GM18868 (cell line): ENCODE measurements at regions not wholly inside any gene's neighbourhood (a gene's known extent, or its start where the extent isn't known, plus 50 kb on each side); places are given as distances from the start of the nearest gene placed in this dataset.

Experiments used
- ATAC-seq: cut with Tn5 transposase; IDR thresholded peaks from one replicate; pipeline ENCODE4 v1.9.1; 2021; ENCODE audit warnings: mild to moderate bottlenecking, moderate library complexity; ENCODE audit not compliant: unreplicated experiment

DNA sequence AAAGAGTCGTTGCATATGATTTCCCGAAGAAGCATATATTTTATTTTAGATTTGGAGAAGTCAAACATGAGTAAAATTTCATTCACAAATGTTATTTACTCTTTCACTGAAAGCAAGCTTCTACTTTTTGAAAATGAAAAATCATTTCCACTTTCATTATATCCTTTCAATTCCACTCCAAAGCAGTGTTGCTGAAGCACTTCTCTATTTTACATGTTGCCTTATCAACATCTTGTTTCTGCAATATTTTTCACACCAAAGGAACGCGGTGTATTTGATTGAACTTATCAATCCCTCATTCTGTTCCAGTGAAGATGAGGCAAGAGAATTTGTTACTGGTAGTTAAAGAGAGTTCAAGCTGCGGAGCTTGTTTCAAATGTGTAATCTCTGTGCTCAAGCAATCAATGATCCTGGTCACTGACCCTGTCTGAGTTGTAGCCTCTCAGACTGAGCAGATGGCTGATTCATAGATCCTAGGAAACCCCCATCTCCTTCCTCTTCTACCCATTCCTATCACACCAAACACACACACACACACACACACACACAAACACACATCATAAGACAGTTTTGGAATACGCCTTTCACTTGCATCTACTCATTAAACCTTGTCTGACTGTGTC is 236.2 kb upstream of the FLRT2 start:
- no peak for ATAC-seq

DNA sequence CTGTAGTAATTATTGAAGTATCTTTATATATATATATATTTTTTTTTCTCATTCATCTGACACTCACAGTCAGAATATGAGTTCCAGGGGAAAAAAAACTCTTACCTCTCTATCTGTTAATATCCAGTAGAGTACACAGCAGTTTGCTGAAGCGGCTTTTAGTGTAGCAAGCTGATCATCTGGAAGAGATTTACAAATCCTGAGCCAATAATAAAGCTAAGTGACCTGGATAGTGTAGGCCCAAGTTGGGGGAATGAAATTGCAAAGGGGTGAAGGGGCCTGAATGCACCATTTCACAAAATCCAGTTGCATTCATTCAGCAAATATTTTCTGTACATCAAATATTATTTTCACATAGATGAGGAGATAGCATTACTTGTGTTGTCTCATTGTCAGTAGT is 234.6 kb upstream of the FLRT2 start:
- no peak for ATAC-seq

DNA sequence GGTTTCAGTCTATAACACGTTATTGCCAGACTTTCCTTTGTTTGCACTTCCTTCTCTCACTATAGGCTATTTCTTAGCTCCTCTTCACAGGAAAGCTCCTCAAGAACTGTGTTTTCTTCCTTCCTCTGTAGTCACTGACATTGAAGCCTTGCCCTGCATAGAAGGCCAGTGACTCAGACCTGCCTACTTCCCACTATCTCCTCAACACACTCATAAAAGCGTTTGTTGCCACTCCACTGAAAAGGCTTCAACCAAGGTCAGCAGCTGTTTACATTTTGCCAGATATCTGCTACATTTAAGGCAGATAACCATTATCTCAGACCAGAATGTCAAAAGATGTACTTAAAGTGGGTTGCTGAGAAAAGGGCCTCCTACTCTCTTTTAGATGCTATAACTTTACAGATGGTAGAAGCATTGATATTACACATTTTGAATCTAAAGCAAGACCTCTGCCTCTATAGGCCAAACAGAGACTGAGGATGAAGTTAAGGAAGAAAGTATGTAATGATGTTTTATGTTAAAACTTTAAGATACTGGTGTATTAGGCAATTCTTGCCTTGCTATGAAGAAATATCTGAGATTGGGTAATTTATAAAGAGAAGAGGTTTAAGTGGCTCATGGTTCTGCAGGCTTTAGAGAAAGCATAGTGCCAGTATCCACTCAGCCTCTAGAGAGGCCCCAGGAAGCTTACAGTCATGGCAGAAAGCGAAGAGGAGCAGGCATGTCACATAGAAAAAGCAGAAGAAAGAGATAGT is 233.3 kb upstream of the FLRT2 start:
- no peak for ATAC-seq

DNA sequence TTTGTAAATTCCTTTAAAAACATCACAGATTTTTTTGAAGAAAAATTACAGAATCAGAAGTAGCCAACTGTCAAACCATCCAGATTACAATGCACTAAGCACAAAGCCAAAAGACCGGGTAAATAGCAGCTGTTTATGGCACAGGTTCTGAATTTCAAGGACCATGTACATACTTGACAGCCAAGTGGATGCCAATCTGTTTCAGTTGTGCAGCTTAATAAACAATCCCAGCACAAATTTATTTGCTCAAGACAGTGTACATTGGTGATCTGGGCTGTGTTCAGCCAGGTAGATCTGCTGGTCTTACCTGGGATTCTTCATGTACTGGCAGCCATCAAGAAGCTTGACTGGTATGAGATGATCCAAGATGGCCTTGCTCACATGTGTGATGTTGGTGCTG is 229.8 kb upstream of the FLRT2 start:
- no peak for ATAC-seq

DNA sequence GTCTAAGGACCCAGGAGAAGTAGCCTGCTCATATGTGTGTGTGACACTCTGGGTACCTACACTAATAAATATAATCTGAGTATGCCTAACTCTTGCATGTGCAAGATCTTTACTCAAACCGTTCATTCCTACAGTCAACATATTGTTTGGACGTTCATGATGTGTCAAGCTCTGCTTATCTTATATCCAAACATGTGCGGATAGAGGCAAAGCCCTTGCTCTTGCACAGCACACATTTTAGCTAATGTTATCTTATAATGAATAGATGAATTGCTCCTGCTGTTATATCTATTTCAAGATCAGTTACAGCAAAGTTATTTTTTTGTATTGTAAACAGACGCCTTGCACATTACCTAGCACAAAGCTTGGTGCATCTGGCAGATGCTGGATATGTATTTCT is 228.4 kb upstream of the FLRT2 start:
- ATAC-seq: no peak

DNA sequence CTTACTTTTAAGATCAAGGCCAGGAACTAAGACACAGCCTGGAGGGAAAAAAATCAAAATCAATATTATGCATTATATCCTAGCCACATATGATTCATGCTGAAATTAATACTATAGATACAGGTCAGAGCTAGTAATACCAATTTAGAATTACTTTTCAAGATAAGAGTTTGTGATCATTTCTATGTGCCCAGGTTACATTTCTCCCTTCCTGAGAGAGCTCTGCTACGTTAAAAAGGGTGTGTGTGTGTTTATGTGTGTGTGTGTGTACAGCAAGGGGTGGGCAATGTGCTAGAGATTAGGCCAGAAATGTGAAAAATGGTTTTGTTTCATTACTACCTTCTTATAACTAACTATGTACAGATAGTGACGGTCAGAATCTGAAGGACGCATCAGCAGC is 223.9 kb upstream of the FLRT2 start:
- ATAC-seq: no peak

DNA sequence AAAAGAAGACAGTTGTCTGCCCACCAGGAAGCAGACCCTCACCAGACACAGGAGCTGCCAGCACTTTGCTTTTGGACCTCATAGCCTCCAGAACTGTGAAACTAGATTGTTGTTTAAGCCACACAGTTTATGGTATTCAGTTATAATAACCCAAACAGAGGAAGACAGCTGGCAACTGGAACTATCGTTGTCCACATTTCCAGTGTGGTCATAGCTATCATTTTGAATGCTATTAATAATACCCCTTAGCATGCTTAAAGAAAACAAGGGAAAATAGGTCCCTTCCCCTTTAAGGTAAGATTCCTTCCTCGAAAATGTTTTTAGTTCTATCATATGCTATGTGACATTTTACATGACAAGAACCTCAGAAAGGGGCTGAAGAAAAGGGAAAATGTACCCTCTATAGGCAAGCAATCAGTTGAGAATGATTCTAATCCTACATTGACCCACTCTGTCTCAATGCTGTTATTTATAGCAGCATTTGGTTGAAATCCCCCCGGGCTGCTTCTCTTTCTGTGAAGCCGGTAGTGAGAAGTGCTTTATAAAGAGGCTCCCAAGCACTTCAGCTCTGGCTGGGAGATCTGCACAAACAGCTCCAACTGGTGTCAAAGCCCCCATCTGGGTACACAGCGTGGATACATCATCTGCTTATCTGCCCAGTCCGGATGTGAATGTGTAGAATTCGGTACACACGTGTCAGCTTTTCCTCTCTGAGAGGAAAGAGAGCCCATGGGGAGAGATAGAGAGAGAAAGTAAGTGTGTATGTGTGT is 221.2 kb upstream of the FLRT2 start:
- ATAC-seq: no peak

DNA sequence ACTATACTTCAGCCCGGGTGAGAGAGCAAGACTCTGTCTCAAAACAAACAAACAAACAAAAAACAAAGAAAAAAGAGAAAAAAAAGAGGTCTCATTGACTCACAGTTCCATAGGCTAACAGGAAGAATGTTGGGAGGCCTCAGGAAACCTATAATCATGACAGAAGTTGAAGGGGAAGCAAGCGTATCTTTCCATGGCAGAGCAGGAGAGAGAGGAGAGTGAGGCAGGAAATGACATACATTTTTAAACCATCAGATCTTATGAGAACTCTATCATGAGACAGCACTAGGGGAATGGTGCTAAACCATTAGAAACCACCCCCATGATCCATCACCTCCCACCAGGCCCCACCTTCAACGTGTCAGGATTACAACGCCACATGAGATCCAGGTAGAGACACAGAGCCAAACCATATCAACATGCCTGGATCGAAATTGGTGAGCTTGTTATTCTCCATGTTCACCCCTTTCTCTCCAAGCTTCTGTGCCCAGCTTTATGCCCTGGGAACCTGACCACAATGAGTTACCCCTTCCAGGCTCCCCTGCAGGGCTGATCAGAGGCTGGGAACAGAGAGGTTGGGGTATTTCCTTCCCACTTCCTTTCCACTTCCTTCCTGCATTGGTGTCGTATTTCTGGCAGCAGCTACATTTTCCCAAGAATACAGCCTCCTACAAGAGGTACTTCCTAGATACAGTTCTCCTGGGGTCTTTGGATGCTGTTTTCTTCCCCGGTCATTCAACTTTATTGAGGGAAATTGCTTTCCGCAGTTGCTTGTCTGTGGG is 219.3 kb upstream of the FLRT2 start:
- ATAC-seq: no peak

DNA sequence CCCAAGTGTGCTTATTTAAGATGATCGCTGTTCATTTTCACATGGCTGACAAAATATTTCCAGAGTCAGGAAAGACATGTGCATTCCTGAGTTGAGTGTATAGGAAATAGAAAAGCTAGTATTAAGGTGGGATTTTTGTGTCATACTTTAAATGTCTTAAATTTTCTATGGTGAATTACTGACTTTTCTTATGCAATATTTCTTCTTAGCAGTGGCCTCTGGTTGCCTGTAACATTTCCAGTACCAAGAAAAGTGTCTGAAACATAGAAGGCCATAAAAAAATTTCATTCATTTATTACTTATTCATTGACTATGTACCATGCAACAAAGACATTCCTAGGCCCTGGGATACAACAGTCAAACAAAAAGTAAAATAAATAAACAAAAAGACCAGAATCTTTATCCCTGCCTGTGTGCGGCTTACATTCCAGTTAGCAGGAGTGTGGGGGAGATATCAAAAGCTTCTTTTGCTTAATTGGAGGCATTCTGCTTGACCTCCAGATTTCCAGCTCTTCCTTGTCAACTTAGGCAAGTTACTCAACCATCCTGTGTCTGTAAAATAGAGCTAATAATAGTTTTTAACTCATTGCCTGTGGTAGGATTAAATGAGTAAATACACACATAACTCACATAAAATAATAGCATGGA is 216.3 kb upstream of the FLRT2 start:
- no peak for ATAC-seq

DNA sequence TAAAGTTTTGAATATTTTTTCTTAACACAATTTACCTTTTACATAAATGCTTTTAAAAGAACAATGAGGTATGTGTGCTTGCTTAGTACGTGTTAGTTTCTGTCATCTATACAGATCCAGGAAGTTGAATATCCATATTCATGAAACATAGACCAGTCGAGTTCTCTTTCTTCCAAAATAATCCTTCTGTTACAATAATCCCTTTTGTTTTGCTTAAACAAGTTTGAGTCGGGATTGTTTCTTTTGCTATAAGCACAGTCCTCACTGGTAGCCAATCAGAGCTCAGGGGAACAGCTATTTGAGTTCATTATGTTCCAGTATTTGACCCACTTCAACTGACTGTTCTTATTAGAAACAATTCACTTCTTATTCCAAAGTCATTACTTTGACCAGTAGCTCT is 214.7 kb upstream of the FLRT2 start:
- no peak for ATAC-seq

DNA sequence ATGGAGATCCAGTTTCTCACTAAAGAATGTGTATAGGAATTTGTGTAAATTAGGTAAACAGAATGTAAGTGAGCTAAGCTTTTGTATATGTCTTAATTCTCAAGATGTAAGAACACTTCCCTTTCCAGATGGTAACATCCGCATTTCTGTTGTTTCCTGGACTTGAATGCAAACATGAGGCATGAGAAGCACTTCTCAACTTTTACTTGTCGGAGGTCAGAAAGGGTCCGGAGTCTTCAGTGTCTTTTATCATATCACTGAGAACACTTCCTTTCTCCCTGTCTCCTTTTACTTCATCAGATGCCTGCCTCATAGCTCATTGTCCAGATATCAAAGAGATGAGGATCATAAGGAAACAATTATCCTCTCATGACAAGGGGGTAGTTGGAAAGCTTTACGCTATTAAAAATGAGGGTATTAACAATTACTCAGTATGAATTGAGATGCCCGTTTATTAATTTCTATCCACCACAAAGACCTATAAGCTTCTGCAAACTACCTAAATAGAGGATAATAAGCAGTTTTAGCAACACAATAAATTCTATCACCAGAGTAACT is 214.1 kb upstream of the FLRT2 start:
- ATAC-seq: no peak

DNA sequence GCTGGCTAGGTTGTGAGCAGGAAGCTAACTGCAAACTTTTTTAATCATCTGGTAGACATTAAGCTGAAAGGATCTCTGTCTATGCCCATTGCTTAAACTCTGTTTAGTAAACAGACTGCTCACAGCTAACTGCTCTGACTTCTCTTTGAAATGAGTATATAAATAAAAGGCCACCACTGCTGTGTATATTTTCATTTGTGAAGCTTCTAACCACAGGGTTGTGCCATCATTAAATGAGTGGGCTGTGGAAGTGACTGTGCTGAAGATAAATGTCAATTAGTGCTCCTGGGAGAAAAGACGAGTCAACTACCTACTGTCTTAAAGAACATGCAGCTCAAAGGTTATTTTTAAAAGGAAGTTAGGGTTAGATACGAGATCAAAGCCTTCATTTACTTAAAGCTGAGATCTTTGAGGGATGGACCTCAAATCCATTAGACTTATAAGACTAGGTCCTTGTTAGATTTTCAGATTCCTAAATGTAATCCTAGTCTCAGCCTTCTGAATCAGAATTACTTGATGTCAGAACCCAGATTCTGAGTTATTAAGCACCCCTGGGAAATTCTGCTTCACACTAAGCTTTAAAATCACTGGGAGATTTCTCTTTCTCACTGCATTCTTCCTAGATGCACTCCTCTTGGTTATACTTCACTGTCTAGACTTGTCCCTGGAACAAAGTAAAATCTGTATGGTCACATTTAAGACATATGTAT is 213.1 kb upstream of the FLRT2 start:
- no peak for ATAC-seq

DNA sequence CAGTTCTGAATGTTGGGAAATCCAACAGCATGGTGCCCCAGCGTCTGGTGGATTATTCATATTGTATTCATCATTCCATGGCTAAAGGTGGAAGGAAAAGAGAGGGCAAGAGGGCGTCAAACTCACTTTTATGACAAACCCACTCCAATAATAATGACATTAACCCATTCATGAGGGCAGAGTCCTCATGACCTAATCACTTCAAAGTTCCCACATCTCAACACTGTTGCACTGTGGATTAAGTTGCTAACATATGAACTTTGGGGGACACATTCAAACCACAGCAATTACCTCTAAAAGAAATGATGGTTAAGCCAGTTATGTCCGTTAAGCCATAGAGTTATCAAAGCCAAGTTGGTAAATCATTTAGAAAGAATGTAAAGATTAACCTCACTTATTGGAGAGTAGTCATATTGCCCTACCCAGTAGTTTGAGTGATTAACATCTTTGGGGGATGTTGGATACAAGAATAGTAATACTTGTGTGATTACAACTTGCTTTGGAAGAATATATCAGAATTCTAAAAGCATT is 212.4 kb upstream of the FLRT2 start:
- ATAC-seq: no peak

DNA sequence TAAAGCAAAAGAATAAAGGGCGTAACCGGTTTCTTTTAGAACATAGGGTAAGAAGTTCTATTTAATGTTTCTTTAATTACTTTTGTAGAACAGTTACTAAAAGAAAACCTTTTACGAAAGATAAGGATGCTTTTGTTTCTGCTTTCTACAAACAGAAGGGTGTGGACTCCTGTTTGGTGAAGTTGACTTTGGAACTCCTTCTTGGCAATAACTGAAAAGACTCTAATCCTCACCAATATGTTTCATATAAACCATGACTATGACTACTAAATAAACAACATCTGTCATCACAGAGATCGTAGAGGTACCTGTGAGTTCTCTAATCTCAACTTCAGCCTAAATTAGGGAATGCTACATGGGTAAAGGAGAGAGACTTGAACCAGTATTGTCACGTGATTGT is 210.8 kb upstream of the FLRT2 start:
- ATAC-seq: no peak

DNA sequence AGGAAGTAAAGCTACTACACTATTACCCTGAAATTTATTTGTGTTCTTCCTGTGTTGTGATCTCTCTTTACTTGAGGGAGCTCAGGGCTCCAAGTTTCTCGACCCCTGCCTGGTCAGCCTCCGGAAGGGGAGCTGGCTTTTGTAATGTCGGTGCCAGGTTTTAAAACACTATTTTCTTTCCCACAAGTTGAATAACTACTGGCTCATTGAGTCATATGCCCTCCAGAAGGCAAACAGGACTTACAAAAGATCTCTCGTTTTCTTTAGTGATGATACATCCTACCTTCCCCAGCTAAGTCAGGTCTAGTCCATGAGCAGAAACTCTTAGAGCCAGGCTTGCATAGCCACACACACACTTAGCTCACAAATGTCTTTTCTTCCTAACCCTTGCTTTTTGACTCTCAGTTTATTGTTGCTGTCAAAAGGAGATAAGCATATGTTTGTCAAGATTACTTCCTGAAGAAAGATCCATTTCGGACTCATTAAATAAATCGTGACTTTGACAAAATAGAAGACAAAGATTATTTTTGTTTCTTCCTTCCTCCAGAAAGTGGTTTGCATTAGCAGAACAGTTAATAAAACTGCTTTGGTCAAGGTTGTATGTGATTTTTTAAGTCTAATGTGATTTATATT is 209.8 kb upstream of the FLRT2 start:
- ATAC-seq: no peak

DNA sequence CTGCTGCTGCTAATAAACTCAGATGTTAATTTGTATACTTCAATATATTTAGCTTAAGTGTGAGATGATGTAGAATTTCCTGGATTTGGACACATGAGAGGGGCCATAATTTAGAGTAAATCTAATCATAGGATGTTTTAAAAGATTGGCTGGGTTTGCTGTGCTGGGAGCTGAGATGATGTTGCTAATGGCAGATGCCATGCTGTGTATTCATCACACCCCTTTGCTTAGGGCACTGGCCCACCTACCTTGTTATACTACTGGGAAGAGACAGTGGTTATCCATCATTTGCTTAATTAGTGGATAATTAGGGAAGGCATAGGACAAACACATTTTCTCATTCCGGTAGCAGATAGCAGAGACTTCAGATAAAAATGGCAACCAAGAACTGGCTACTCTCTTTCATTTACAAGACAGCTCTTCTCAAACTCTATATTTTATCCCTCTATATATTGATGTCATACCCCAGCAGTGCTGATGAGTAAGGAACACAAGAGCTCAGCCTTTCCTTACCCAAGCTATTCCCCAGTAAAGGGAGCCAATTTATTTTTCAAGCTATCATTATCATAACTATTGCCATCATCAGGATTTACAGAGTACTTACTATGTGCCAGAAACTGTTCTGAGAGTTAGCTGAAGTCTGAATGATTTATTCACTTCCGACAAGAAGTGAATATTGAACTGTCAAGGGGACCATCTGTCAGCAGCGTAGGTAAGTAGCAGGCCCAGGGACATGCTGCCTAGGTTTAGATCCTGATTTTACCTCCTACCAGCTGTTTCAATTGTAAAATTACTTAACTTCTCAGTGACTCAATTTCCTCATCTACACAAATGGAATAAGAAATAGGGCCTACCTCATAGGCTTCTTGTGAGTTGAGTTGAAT is 204.6 kb upstream of the FLRT2 start:
- ATAC-seq: no peak

DNA sequence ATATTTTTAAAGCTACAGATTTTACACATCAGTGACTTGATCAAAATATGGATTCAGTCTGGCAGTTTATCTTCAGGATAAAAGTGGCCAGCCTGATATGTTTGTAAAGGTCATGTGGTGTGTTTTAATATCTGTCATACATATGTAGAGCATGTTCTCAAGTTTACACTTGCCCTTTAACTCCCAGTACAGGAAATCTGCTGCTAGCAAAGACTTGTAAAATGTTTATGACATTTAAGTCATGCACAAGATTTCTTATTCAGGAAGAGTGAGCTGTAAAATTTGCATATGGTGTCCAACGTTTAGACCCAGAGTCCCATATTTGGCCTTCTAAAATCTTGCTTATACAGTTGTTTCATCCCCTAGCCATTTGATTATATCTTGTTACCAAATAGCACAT is 197.5 kb upstream of the FLRT2 start:
- no peak for ATAC-seq

DNA sequence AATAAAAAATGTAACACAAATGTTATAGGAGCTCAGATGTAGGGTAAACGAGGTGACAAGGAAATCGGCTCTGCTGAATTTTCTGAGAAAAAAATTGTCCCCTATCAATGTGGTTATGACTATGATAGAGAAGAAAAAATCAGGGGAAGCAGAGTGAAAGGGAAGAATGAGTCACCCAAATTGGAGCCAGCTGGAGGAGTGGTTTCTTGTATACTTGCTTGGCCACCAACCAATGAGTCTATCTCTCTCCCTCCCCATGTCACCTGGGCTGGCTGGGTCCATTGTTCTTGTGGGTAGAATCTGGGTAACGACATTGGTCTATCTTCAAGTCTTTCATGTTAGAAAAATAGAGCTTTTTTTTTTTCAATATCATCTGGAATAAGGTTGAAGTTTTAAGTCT is 196.6 kb upstream of the FLRT2 start:
- ATAC-seq: no peak
